GM20000 (cell line): ENCODE measurements at regions not wholly inside any gene's neighbourhood (a gene's known extent, or its start where the extent isn't known, plus 50 kb on each side); places are given as distances from the start of the nearest gene placed in this dataset.

Source experiments
- DNase-seq: peaks from one replicate; pipeline ENCODE4 v3.0.0; 2012; ENCODE audit warnings: low spot score
- CTCF ChIP-seq: IDR thresholded peaks from 2 replicates; pipeline ENCODE4 v1.5.1; 2012; ENCODE audit warnings: mild to moderate bottlenecking, control low read depth; ENCODE audit errors: extremely low read depth, missing control alignments

DNA sequence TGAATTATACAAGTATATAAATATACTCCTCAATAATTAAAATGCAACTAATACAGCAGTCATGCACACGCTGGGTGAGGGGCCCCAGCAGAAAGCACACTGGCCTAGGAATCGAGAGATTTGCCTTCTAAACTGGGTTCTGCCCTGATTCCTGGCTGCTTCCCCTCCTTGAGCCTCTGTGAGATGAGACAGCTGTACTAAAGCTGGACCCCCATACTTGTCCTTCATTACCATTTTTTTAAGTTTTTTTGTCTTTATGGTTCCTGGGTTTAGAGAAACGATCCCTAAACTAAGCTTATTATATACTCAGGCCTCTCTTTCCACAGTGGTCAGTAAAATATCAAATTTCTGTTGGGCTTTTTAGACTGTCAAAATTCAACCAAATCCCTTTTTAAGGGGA is 195.1 kb upstream of the DYNLRB2 start:
- TF ChIP-seq CTCF, result no peak
- no peak for DNase-seq

DNA sequence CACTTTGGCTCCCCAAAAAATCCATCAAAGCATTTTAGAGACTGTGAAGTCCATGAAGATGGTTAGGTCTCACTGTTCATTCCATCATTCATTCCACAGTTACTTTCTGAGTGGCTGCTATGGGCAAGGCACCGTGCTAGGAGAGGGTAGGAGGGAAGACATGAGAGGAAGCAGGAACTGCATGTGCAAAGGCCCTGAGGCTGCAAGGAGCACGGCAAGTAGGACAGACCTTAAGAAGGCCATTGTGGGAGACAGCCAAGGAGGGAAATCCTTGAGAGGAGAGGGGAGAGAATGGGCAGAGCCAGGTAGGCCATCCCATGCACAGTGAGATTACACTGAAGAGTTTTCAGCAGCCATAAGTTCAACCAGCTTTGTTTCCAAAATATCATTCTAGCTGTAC is 196.2 kb upstream of the DYNLRB2 start:
- DNase-seq, result no peak
- no peak for TF ChIP-seq CTCF

DNA sequence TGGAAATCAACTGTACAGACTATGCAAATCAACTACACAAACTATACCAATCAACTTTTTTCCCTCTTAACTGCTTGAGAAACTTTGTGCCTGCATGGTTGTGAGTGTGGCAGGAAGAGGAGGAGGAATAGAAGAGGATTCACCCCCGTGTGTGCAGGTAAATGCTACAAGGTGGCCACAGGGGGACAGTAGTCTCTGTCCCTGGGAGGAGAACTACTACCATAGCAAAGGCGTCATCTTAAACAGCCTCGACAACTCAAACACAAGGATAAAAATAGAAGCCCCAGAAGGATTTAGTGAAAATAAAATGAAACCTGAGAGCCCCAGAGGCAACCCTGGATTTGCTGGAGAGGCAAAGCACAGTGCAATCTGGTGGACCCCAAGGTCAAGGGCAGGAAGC is 199.5 kb upstream of the DYNLRB2 start:
- no peak for TF ChIP-seq CTCF
- no peak for DNase-seq

GRCh38 chr16:80337786-80338185 is 203.0 kb upstream of the DYNLRB2 start:
- no peak for DNase-seq
- TF ChIP-seq CTCF, result no peak

DNA sequence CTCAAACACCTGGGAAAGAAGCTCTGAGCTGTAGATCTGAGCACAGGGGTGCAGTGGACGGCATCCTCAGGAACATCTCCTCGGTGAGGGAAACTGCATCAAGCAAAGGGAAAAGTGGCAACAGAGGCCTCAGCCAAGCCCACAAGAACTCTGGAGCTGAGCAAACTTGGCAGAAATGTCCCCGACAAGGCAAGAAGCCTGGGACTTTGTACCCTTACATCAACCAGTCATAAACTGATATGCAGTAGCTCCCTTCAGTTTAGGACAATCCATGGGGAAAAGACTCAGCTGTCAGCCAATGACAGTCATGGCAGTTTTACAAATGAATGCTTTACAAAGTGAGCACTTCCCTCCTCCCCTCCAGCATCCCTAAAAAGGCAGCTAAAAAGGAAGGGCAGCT is 210.0 kb upstream of the DYNLRB2 start:
- DNase-seq, result no peak
- TF ChIP-seq CTCF, result no peak

DNA sequence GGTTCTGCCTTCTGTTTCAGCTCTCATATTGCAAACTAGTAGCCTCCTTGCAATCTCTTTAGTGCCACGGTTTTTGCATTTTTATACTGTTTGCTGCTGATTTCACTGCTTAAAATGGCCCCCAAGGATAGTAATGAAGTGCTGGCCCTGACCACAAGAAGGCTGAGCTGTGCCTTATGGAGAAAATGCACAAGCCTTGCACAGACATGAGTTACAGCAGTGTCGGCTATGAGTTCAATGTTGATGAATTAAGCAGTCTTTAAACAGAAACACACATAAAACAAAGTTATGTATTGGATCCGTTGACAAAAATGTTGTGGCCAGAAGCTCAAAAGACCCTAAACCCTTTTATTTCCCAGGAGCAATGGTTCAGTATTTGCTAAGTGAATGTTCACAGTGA is 210.6 kb upstream of the DYNLRB2 start:
- TF ChIP-seq CTCF, result no peak
- no peak for DNase-seq

GRCh38 chr16:80327740-80328139 is 213.1 kb upstream of the DYNLRB2 start:
- no peak for TF ChIP-seq CTCF
- DNase-seq, result no peak
